ENCODE measurements at regions not wholly inside any gene's neighbourhood (a gene's known extent, or its start where the extent isn't known, plus 50 kb on each side); places are given as distances from the start of the nearest gene placed in this dataset.
"Not testable (repeated sequence)": the region's sequence is repeated elsewhere in the genome, so short reads cannot be mapped to it uniquely, and the experiment has no call there.

DNA sequence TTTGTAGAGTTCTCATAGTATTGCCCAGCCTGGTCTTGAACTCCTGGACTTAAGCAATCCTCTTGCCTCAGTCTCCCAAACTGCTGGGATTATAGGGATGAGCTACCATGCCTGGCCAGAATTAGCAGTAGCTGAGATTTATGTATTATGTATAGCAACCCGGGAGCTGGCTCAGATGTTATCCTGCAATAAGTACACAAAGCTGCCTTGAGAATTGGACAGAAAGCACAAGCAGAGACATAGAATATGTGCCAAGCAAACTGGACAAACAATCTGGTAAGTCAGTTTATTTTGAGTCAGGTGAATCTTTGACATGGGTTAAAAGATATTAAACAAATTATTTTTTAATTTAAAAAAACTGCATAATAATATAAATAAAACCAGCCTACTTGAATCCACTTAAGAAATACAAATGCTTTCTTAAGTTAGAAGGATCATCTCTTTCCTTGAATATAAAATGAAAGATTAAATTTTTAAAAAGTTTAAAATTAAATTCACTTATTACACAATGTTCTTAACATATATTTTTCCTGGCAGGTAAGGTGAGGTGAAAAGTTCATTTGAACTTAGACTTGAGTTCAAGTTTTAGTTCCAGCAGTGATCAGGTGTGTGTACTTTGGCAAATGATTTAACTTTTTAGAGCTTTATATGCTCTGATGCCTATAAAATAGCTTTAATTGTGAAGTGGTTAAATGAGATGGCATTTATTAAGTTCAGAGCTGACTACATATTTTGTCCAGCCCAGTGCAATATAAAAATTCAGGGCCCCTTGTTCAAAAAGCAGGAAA lies 87.8 kb upstream of the ACSL1 start:
- Histone ChIP-seq H3K9ac (ENCODE audit: low read length in 3 of 3) (no peak overlapping the region), H3K4me1 (ENCODE audit: control insufficient read depth in 2 of 3, insufficient read depth in 2 of 3, low read depth in 1 of 3, low read length in 3 of 3) (no peaks in the 10 kb centered on the region), H3K36me3 (ENCODE audit: control insufficient read depth in 2 of 3, insufficient read depth in 3 of 3, low read length in 3 of 3) (no peaks in the 10 kb centered on the region), H3K9me3 (ENCODE audit: control insufficient read depth in 2 of 3, insufficient read depth in 1 of 3, low read length in 3 of 3) (peaks cover 0 to 18% (median 4%) of the 10 kb centered on the region in 3 donors), H3K27ac (ENCODE audit: low read depth in 2 of 2, low read length in 2 of 2) (no peak overlapping the region), H3K27me3 (ENCODE audit: control insufficient read depth, insufficient read depth, low read length) (no peaks in the 10 kb centered on the region), H3K4me3 (ENCODE audit: low read length in 3 of 3) (no peak overlapping the region)
- no peak for FAIRE-seq
- no peak for DNase-seq
- intact Hi-C loops (cut with DNase I): no loop called here
- TF ChIP-seq, protein P1, sequence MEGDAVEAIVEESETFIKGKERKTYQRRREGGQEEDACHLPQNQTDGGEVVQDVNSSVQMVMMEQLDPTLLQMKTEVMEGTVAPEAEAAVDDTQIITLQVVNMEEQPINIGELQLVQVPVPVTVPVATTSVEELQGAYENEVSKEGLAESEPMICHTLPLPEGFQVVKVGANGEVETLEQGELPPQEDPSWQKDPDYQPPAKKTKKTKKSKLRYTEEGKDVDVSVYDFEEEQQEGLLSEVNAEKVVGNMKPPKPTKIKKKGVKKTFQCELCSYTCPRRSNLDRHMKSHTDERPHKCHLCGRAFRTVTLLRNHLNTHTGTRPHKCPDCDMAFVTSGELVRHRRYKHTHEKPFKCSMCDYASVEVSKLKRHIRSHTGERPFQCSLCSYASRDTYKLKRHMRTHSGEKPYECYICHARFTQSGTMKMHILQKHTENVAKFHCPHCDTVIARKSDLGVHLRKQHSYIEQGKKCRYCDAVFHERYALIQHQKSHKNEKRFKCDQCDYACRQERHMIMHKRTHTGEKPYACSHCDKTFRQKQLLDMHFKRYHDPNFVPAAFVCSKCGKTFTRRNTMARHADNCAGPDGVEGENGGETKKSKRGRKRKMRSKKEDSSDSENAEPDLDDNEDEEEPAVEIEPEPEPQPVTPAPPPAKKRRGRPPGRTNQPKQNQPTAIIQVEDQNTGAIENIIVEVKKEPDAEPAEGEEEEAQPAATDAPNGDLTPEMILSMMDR (IDR thresholded peaks at IDR 0.05; ENCODE audit: borderline replicate concordance, extremely low read depth, insufficient read depth): no peak

DNA sequence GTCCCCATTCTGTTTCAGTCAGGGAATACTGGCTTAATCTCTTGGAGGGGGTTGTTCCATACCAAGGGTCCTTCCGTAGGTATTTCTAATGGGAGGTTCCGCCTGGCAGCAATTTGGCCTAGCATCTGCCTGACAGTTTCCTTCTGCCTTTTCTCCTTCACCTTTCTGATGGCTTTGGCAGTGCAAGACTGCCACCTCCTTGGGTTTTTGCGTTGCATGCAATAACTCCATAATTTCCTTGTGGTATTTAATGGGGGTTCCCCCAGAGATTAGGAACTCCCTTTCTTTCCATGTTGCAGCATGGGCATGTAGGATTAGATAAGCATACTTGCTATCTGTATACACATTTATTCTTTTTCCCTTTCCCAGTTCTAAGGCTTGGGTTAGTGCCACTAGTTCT lies 93.0 kb upstream of the ACSL1 start:
- H3K27me3 ChIP-seq (ENCODE audit: control insufficient read depth, insufficient read depth, low read length); H3K36me3 ChIP-seq (ENCODE audit: control insufficient read depth in 2 of 3, insufficient read depth in 3 of 3, low read length in 3 of 3); FAIRE-seq; H3K4me3 ChIP-seq (ENCODE audit: low read length in 3 of 3); H3K27ac ChIP-seq (ENCODE audit: low read depth in 2 of 2, low read length in 2 of 2); H3K4me1 ChIP-seq (ENCODE audit: control insufficient read depth in 2 of 3, insufficient read depth in 2 of 3, low read depth in 1 of 3, low read length in 3 of 3); H3K9ac ChIP-seq (ENCODE audit: low read length in 3 of 3); DNase-seq; H3K9me3 ChIP-seq (ENCODE audit: control insufficient read depth in 2 of 3, insufficient read depth in 1 of 3, low read length in 3 of 3); intact Hi-C loops (cut with DNase I): not testable (repeated sequence)

DNA sequence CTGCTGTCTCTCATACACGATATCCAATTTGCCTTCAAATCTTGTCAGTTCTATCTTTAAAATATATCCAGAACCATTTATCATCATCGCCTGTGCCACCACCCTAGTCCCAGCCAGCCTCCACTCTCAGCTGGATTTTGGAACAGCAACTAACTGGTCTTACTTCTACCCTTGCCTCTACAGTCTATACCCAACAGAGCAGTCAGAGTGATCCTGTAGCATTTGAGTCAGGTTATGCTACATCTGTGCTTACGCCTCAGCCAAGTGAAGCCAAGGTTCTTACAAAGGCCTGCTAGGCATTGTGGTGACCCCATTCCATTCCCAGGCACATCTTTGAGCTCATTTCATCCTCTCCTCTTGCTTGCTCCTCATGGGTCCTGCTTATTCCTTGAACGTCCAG lies 95.7 kb upstream of the ACSL1 start:
- H3K27ac ChIP-seq (ENCODE audit: low read depth in 2 of 2, low read length in 2 of 2): no peak overlapping the region
- intact Hi-C loops (cut with DNase I): no loop called here
- no peak overlapping the region for H3K4me3 ChIP-seq (ENCODE audit: low read length in 3 of 3)

DNA sequence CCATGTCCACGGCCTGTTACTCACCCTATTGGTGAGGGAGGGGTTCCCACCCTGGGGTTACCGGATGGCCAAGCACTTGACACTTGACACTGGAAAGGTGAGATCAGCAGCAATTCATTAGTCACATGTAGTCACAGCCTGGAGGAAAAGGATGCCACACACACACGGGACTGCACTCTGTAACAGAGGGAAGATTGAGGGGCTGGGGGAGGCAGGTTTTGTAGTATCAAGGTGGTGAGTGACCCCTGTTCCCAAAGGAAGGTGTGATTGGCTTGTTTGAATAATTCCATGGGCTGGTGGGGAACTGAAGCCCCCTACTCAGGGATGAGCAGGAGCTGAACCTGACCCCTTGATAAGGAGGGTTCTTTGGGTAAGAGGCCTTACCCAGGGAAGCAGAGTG lies 96.0 kb upstream of the HELT start:
- H3K4me3 ChIP-seq (ENCODE audit: low read length in 3 of 3): no peak overlapping the region
- no peaks in the 10 kb centered on the region for H3K4me1 ChIP-seq (ENCODE audit: control insufficient read depth in 2 of 3, insufficient read depth in 2 of 3, low read depth in 1 of 3, low read length in 3 of 3)
- DNase-seq: no peak
- H3K27ac ChIP-seq (ENCODE audit: low read depth in 2 of 2, low read length in 2 of 2): no peak overlapping the region
- TF ChIP-seq, protein P1 (IDR thresholded peaks at IDR 0.05; ENCODE audit: borderline replicate concordance, extremely low read depth, insufficient read depth): no peak
- H3K27me3 ChIP-seq (ENCODE audit: control insufficient read depth, insufficient read depth, low read length): no peaks in the 10 kb centered on the region
- H3K36me3 ChIP-seq (ENCODE audit: control insufficient read depth in 2 of 3, insufficient read depth in 3 of 3, low read length in 3 of 3): no peaks in the 10 kb centered on the region
- no peak for FAIRE-seq
- H3K9ac ChIP-seq (ENCODE audit: low read length in 3 of 3): no peak overlapping the region
- intact Hi-C loops (cut with DNase I): no loop called here
- no peaks in the 10 kb centered on the region for H3K9me3 ChIP-seq (ENCODE audit: control insufficient read depth in 2 of 3, insufficient read depth in 1 of 3, low read length in 3 of 3)

More for the DNA sequence above, 95.7 kb upstream of the ACSL1 start:
- Histone ChIP-seq H3K9me3 (ENCODE audit: control insufficient read depth in 2 of 3, insufficient read depth in 1 of 3, low read length in 3 of 3) (no peaks in the 10 kb centered on the region), H3K9ac (ENCODE audit: low read length in 3 of 3) (no peak overlapping the region), H3K4me1 (ENCODE audit: control insufficient read depth in 2 of 3, insufficient read depth in 2 of 3, low read depth in 1 of 3, low read length in 3 of 3) (no peaks in the 10 kb centered on the region), H3K36me3 (ENCODE audit: control insufficient read depth in 2 of 3, insufficient read depth in 3 of 3, low read length in 3 of 3) (no peaks in the 10 kb centered on the region), H3K27me3 (ENCODE audit: control insufficient read depth, insufficient read depth, low read length) (no peaks in the 10 kb centered on the region)
- no peak for FAIRE-seq
- TF ChIP-seq, protein P1 (IDR thresholded peaks at IDR 0.05; ENCODE audit: borderline replicate concordance, extremely low read depth, insufficient read depth): no peak
- no peak for DNase-seq

Data from kidney (tissue), 13 donors.